HS-27A (cell line): ENCODE measurements at regions not wholly inside any gene's neighbourhood (a gene's known extent, or its start where the extent isn't known, plus 50 kb on each side); places are given as distances from the start of the nearest gene placed in this dataset.
A peak's percentile ranks its signal among the peaks of the same experiment; 100 is the strongest.
"Not testable (repeated sequence)": the region's sequence is repeated elsewhere in the genome, so short reads cannot be mapped to it uniquely, and the experiment has no call there.

Experiments
- DNase-seq: peaks from one replicate; pipeline ENCODE4 v3.0.0-alpha.2; 2012; ENCODE audit warnings: low read depth, missing footprints

- not testable (repeated sequence) for DNase-seq
These were observed 507.2 kb upstream of the ZNF608 start for GRCh38 chr5:125253634-125254033.

- no peak for DNase-seq
These were observed 507.8 kb upstream of the ZNF608 start for GRCh38 chr5:125254267-125254666.

GRCh38 chr5:125256296-125256695 is 509.9 kb upstream of the ZNF608 start:
- no peak for DNase-seq

GRCh38 chr5:125257057-125257972 is 510.9 kb upstream of the ZNF608 start:
- no peak for DNase-seq

GRCh38 chr5:125257997-125258396 is 511.6 kb upstream of the ZNF608 start:
- DNase-seq, result no peak

GRCh38 chr5:125258615-125259014 is 512.2 kb upstream of the ZNF608 start:
- no peak for DNase-seq

GRCh38 chr5:125261505-125262250 is 515.2 kb upstream of the ZNF608 start:
- DNase-seq, result no peak

- no peak for DNase-seq
These were observed 516.3 kb upstream of the ZNF608 start for GRCh38 chr5:125262782-125263181.

- no peak for DNase-seq
These were observed 516.9 kb upstream of the ZNF608 start for GRCh38 chr5:125263356-125263755.

GRCh38 chr5:125266106-125266505 is 519.7 kb upstream of the ZNF608 start:
- no peak for DNase-seq

- no peak for DNase-seq
These were observed 521.3 kb upstream of the ZNF608 start for GRCh38 chr5:125267636-125268248.

GRCh38 chr5:125269926-125270325 is 523.5 kb upstream of the ZNF608 start:
- DNase-seq, result no peak

GRCh38 chr5:125272357-125272756 is 525.9 kb upstream of the ZNF608 start:
- DNase-seq, result no peak

GRCh38 chr5:125274211-125274610 is 527.8 kb upstream of the ZNF608 start:
- no peak for DNase-seq

GRCh38 chr5:125274938-125275724 is 528.7 kb upstream of the ZNF608 start:
- DNase-seq, result no peak

- DNase-seq, result no peak
These were observed 529.3 kb upstream of the ZNF608 start for GRCh38 chr5:125275725-125276090.

GRCh38 chr5:125276096-125276495 is 529.7 kb upstream of the ZNF608 start:
- DNase-seq, result no peak

GRCh38 chr5:125277494-125278154 is 531.2 kb upstream of the ZNF608 start:
- DNase-seq, result peak; percentile 59

- DNase-seq, result no peak
These were observed 532.3 kb upstream of the ZNF608 start for GRCh38 chr5:125278711-125279110.

GRCh38 chr5:125281667-125282066 is 535.2 kb upstream of the ZNF608 start:
- no peak for DNase-seq

GRCh38 chr5:125283372-125283771 is 536.9 kb upstream of the ZNF608 start:
- no peak for DNase-seq
